ENCODE measurements at regions not wholly inside any gene's neighbourhood (a gene's known extent, or its start where the extent isn't known, plus 50 kb on each side); places are given as distances from the start of the nearest gene placed in this dataset.

GRCh38 chr6:7048894-7049293 lies 58.9 kb upstream of the RREB1 start:
- Histone ChIP-seq H3K36me3 (ENCODE audit: control insufficient read depth in 2 of 2, extremely low read depth in 1 of 2, insufficient read depth in 2 of 2, low read length in 2 of 2) (no peaks in the 10 kb centered on the region), H3K9ac (replicated peaks; ENCODE audit: extremely low read depth, insufficient read depth, low read length) (no peak overlapping the region), H3K79me2 (ENCODE audit: control insufficient read depth, insufficient read depth, low read length) (no peaks in the 10 kb centered on the region), H2AFZ (ENCODE audit: low read depth, low read length) (no peak overlapping the region), H3K4me3 (replicated peaks in 1 of 3; ENCODE audit: insufficient read depth in 1 of 3, low read depth in 1 of 3, low read length in 3 of 3) (no peak overlapping the region), H3K27ac (ENCODE audit: insufficient read depth, low read depth, low read length) (no peak overlapping the region), H3K27me3 (ENCODE audit: control insufficient read depth in 2 of 2, insufficient read depth in 2 of 2, low read length in 2 of 2) (no peaks in the 10 kb centered on the region), H3K4me2 (ENCODE audit: insufficient read depth, low read length) (no peak overlapping the region), H4K20me1 (replicated peaks; ENCODE audit: control insufficient read depth, extremely low read depth, insufficient read depth, low read length) (no peaks in the 10 kb centered on the region), H3K4me1 (ENCODE audit: control insufficient read depth, extremely low read depth, insufficient read depth, low read length) (peaks cover 9% of the 10 kb centered on the region), H3K9me1 (replicated peaks; ENCODE audit: control insufficient read depth, extremely low read depth, insufficient read depth, low read length) (no peaks in the 10 kb centered on the region), H3K9me3 (replicated peaks; ENCODE audit: control insufficient read depth, insufficient read depth, low read length) (no peaks in the 10 kb centered on the region)
- intact Hi-C loops (cut with micrococcal nuclease) (no loop called here), dilution Hi-C loops (cut with MboI; ENCODE audit: extremely low pct_ligation_motif_present, low sequenced_read_pairs) (no loop called here)
- FAIRE-seq (no peak), DNase-seq (ENCODE audit: low read depth, low spot score) (no peak)
- TF ChIP-seq CTCF (IDR thresholded peaks at IDR 0.05; ENCODE audit: extremely low read depth in 1 of 2, insufficient read depth in 1 of 2, low read depth in 1 of 2, low read length in 2 of 2) (no peak), JUN (IDR thresholded peaks at IDR 0.05; ENCODE audit: borderline replicate concordance, insufficient read depth, insufficient read length, low read depth) (no peak), POLR2A (IDR thresholded peaks at IDR 0.05; ENCODE audit: low read depth, low read length) (no peak), EZH2 (IDR thresholded peaks at IDR 0.05; ENCODE audit: borderline replicate concordance, low read depth, low read length, severe bottlenecking) (no peak), GATA2 (IDR thresholded peaks at IDR 0.05; ENCODE audit: insufficient read depth, insufficient read length, low read depth, low read length) (no peak), POLR2AphosphoS5 (IDR thresholded peaks at IDR 0.05; ENCODE audit: insufficient read depth, low read depth, low read length) (no peak)
- CTCF ChIA-PET: interaction anchor here (0.9 kb wide), 1 partner anchor 372 kb away, joined by 3 read pairs; no protein-coding TSS in a partner anchor
- no TSS peak for BruUV-seq (replicated peaks)
- POLR2A ChIA-PET: interaction anchor here (0.7 kb wide), 1 partner anchor 61 kb away, joined by 5 read pairs; no protein-coding TSS in a partner anchor

- POLR2A ChIA-PET: no interaction called here
- no peak for FAIRE-seq
- Histone ChIP-seq H3K36me3 (ENCODE audit: control insufficient read depth in 2 of 2, extremely low read depth in 1 of 2, insufficient read depth in 2 of 2, low read length in 2 of 2) (no peaks in the 10 kb centered on the region), H3K4me2 (ENCODE audit: insufficient read depth, low read length) (no peak overlapping the region), H3K9ac (replicated peaks; ENCODE audit: extremely low read depth, insufficient read depth, low read length) (no peak overlapping the region), H3K9me1 (replicated peaks; ENCODE audit: control insufficient read depth, extremely low read depth, insufficient read depth, low read length) (no peaks in the 10 kb centered on the region), H3K4me3 (replicated peaks in 1 of 3; ENCODE audit: insufficient read depth in 1 of 3, low read depth in 1 of 3, low read length in 3 of 3) (no peak overlapping the region), H4K20me1 (replicated peaks; ENCODE audit: control insufficient read depth, extremely low read depth, insufficient read depth, low read length) (no peaks in the 10 kb centered on the region), H2AFZ (ENCODE audit: low read depth, low read length) (no peak overlapping the region), H3K79me2 (ENCODE audit: control insufficient read depth, insufficient read depth, low read length) (no peaks in the 10 kb centered on the region), H3K4me1 (ENCODE audit: control insufficient read depth, extremely low read depth, insufficient read depth, low read length) (peaks cover 9% of the 10 kb centered on the region), H3K27me3 (ENCODE audit: control insufficient read depth in 2 of 2, insufficient read depth in 2 of 2, low read length in 2 of 2) (no peaks in the 10 kb centered on the region), H3K9me3 (replicated peaks; ENCODE audit: control insufficient read depth, insufficient read depth, low read length) (no peaks in the 10 kb centered on the region), H3K27ac (ENCODE audit: insufficient read depth, low read depth, low read length) (no peak overlapping the region)
- no TSS peak for BruUV-seq (replicated peaks)
- dilution Hi-C loops (cut with MboI; ENCODE audit: extremely low pct_ligation_motif_present, low sequenced_read_pairs): no loop called here
- intact Hi-C loops (cut with micrococcal nuclease): loop anchor here (2.0 to 5.0 kb wide), 2 partner anchors 57 to 363 kb away; partner anchors contain the start of gene RREB1
- CTCF ChIA-PET: no interaction called here
- TF ChIP-seq MAX (IDR thresholded peaks at IDR 0.05; ENCODE audit: insufficient read depth, insufficient read length) (no peak), EZH2 (IDR thresholded peaks at IDR 0.05; ENCODE audit: borderline replicate concordance, low read depth, low read length, severe bottlenecking) (no peak), GATA2 (IDR thresholded peaks at IDR 0.05; ENCODE audit: insufficient read depth, insufficient read length, low read depth, low read length) (no peak), POLR2AphosphoS5 (IDR thresholded peaks at IDR 0.05; ENCODE audit: insufficient read depth, low read depth, low read length) (no peak), FOS (IDR thresholded peaks at IDR 0.05; ENCODE audit: borderline replicate concordance, insufficient read depth, low read length) (no peak), MYC (IDR thresholded peaks at IDR 0.05; ENCODE audit: low read depth, low read length) (no peak), CTCF (IDR thresholded peaks at IDR 0.05; ENCODE audit: extremely low read depth in 1 of 2, insufficient read depth in 1 of 2, low read depth in 1 of 2, low read length in 2 of 2) (no peak), JUN (IDR thresholded peaks at IDR 0.05; ENCODE audit: borderline replicate concordance, insufficient read depth, insufficient read length, low read depth) (no peak), POLR2A (IDR thresholded peaks at IDR 0.05; ENCODE audit: low read depth, low read length) (no peak)
- no peak for DNase-seq (ENCODE audit: low read depth, low spot score)
These were observed 57.8 kb upstream of the RREB1 start for GRCh38 chr6:7050004-7050403.
